Activated CD8-positive, alpha-beta memory T cell treated with anti-CD3 and anti-CD28 coated beads, Interleukin-2, amount 50 U/mL, for 48 hours (primary cell): ENCODE measurements at regions not wholly inside any gene's neighbourhood (a gene's known extent, or its start where the extent isn't known, plus 50 kb on each side); places are given as distances from the start of the nearest gene placed in this dataset.
"Not testable (repeated sequence)": the region's sequence is repeated elsewhere in the genome, so short reads cannot be mapped to it uniquely, and the experiment has no call there.

Experiments
- DNase-seq: peaks from one replicate; pipeline ENCODE4 v3.0.0-alpha.2; 2020

DNA sequence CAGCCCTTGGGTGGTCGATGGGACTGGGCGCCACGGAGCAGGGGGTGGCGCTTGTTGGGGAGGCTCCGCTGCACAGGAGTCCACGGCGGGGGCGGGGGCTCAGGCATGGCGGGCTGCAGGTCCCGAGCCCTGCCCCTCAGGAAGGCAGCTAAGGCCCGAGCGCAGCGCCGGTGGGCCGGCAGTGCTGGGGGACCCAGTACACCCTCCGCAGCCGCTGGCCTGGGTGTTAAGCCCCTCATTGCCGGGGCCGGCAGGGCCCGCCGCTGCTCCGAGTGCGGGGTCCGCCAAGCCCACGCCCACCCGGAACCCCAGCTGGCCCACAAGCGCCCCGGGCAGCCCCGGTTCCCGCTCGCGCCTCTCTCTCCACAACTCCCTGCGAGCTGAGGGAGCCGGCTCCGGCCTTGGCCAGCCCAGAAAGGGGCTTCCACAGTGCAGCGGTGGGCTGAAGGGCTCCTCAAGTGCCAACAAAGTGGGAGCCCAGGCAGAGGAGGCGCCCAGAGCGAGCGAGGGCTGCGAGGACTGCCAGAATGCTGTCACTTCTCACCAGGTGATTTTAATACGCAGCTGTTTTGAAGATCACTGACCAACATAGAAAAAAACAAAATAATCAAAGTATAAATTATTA lies 66.1 kb upstream of the NDST4 start:
- DNase-seq: peak; percentile 26

- DNase-seq: not testable (repeated sequence)
These were observed 65.3 kb upstream of the NDST4 start for GRCh38 chr4:115178687-115179086.

DNA sequence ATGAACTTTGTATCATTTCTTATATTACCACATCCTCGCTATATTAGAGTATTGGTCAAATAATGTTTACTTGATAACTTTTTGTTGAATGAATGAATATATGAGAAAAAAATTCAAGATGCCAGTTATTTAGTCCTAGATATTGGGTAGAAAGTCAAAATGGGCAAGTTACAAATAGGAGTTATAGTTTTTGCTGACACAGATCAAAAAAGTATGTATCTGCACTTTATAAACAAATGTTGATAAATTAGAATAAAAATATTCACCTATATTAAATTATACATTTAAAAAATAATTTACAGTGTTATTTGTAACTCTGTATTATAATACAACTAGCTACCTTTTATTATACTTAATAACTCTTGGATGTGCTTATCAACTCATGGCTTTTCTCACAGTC lies 57.8 kb upstream of the NDST4 start:
- no peak for DNase-seq

DNA sequence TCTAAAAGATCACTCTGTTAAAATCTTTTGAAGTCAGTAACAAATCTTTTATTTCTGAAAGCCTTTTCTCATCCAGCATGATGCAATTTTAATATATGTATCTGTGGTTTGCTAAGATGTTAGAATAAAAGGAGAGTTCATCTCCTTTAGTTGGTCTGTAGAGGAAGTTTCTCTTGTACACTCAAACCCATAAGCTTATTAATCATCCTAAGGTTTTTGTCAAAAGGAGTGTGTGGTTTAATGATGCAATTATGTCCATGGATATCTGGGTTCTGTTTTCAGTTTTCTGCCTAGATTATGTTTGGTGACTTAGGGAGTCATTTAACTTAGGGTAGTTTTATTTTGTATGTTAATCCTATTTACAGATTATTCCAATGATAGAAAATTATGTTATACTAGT lies 52.1 kb upstream of the NDST4 start:
- no peak for DNase-seq
